ENCODE measurements at regions not wholly inside any gene's neighbourhood (a gene's known extent, or its start where the extent isn't known, plus 50 kb on each side); places are given as distances from the start of the nearest gene placed in this dataset.

- TF ChIP-seq, protein P1, sequence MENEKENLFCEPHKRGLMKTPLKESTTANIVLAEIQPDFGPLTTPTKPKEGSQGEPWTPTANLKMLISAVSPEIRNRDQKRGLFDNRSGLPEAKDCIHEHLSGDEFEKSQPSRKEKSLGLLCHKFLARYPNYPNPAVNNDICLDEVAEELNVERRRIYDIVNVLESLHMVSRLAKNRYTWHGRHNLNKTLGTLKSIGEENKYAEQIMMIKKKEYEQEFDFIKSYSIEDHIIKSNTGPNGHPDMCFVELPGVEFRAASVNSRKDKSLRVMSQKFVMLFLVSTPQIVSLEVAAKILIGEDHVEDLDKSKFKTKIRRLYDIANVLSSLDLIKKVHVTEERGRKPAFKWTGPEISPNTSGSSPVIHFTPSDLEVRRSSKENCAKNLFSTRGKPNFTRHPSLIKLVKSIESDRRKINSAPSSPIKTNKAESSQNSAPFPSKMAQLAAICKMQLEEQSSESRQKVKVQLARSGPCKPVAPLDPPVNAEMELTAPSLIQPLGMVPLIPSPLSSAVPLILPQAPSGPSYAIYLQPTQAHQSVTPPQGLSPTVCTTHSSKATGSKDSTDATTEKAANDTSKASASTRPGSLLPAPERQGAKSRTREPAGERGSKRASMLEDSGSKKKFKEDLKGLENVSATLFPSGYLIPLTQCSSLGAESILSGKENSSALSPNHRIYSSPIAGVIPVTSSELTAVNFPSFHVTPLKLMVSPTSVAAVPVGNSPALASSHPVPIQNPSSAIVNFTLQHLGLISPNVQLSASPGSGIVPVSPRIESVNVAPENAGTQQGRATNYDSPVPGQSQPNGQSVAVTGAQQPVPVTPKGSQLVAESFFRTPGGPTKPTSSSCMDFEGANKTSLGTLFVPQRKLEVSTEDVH (IDR thresholded peaks at IDR 0.05; ENCODE audit: low read depth, partially characterized antibody), result no peak
- TF ChIP-seq SMARCA5 (IDR thresholded peaks at IDR 0.05), result no peak
- TF ChIP-seq BCL11A (IDR thresholded peaks at IDR 0.05; ENCODE audit: low read depth, low read length), result no peak
- TF ChIP-seq NBN (IDR thresholded peaks at IDR 0.05), result no peak
- TF ChIP-seq POLR2AphosphoS2 (IDR thresholded peaks at IDR 0.05; ENCODE audit: low read depth, low read length), result no peak
- no peak for TF ChIP-seq KAT2A (conservative IDR thresholded peaks at IDR 0.05; ENCODE audit: control insufficient read depth, low read depth, low read length)
Measured at GRCh38 chrX:145949056-145949455, 131.4 kb downstream of the SLITRK2 start (continued).

DNA sequence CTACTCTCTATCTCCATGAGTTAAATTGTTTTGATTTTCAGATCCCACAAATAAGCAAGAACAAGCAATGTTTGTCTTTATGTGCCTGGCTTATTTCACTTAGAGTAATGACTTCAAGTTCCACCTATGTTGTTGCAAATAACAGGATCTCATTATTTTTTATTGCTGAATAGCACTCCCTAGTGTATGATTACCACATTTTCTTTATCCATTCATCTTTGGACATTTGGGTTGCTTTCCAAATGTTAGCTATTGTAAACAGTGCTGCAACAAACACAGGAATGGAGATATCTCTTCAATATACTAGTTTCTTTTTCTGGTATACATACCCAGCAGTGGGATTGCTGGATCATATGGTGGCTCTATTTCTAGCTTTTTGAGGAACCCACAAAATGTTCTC lies 136.0 kb downstream of the SLITRK2 start:
- CTCF ChIA-PET, result no interaction called here

More for the DNA sequence above, 136.0 kb downstream of the SLITRK2 start:
- H3K79me2 ChIP-seq (ENCODE audit: control insufficient read depth, insufficient read depth, low read length), result no peaks in the 10 kb centered on the region
- SMC1A ChIA-PET (ENCODE audit: uncharacterized antibody, unreplicated experiment), result no interaction called here
- no peaks in the 10 kb centered on the region for H4K20me1 ChIP-seq (ENCODE audit: control insufficient read depth, insufficient read depth)
- FAIRE-seq (no peak), ATAC-seq (no peak), DNase-seq (ENCODE audit: low read depth, low spot score) (no peak)
- H2AFZ ChIP-seq (ENCODE audit: control insufficient read depth, low read depth, low read length), result no peak overlapping the region
- H3K4me1 ChIP-seq (ENCODE audit: control insufficient read depth, insufficient read depth, low read length), result no peaks in the 10 kb centered on the region
- RAD21 ChIA-PET (ENCODE audit: unreplicated experiment), result no interaction called here
- BruUV-seq (replicated peaks), result no TSS peak
- in situ Hi-C loops (cut with MboI), result loop anchor here (25.0 kb wide), 1 partner anchor 109 kb away; no protein-coding TSS in a partner anchor
- no peaks in the 10 kb centered on the region for H3K9me3 ChIP-seq (replicated peaks; ENCODE audit: control insufficient read depth, insufficient read depth, low read length)
- H3K27me3 ChIP-seq (replicated peaks in 1 of 2; ENCODE audit: control insufficient read depth in 2 of 2, insufficient read depth in 2 of 2, low read length in 1 of 2), result no peaks in the 10 kb centered on the region
- no peak overlapping the region for H3K4me3 ChIP-seq
- intact Hi-C loops (cut with micrococcal nuclease; ENCODE audit: unreplicated experiment), result no loop called here
- no peak overlapping the region for H3K27ac ChIP-seq (ENCODE audit: control insufficient read depth, insufficient read depth)
- H3K36me3 ChIP-seq (ENCODE audit: control insufficient read depth in 2 of 2, insufficient read depth in 2 of 2, low read length in 1 of 2), result no peaks in the 10 kb centered on the region
- H3K9ac ChIP-seq (ENCODE audit: control insufficient read depth, insufficient read depth, low read length), result no peak overlapping the region
- H3K4me2 ChIP-seq (ENCODE audit: control insufficient read depth, insufficient read depth), result no peak overlapping the region
- POLR2A ChIA-PET, result no interaction called here
- TF ChIP-seq SIX5 (IDR thresholded peaks at IDR 0.05; ENCODE audit: low read depth, low read length, severe bottlenecking) (no peak), BHLHE40 (IDR thresholded peaks at IDR 0.05; ENCODE audit: borderline replicate concordance in 1 of 2, low read depth in 2 of 2, low read length in 1 of 2) (no peak), SREBF2 (IDR thresholded peaks at IDR 0.05; ENCODE audit: low read length) (no peak), SMAD5 (IDR thresholded peaks at IDR 0.05; ENCODE audit: low read depth) (no peak), EGR1 (IDR thresholded peaks at IDR 0.05; ENCODE audit: borderline replicate concordance in 1 of 2, low read depth in 2 of 2, low read length in 2 of 2) (no peak)
- TF ChIP-seq, protein P2, sequence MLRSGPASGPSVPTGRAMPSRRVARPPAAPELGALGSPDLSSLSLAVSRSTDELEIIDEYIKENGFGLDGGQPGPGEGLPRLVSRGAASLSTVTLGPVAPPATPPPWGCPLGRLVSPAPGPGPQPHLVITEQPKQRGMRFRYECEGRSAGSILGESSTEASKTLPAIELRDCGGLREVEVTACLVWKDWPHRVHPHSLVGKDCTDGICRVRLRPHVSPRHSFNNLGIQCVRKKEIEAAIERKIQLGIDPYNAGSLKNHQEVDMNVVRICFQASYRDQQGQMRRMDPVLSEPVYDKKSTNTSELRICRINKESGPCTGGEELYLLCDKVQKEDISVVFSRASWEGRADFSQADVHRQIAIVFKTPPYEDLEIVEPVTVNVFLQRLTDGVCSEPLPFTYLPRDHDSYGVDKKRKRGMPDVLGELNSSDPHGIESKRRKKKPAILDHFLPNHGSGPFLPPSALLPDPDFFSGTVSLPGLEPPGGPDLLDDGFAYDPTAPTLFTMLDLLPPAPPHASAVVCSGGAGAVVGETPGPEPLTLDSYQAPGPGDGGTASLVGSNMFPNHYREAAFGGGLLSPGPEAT (IDR thresholded peaks at IDR 0.05; ENCODE audit: low read depth), result no peak
